HG03039 (cell line): ENCODE measurements at regions not wholly inside any gene's neighbourhood (a gene's known extent, or its start where the extent isn't known, plus 50 kb on each side); places are given as distances from the start of the nearest gene placed in this dataset.

Source experiments
- ATAC-seq: cut with Tn5 transposase; IDR thresholded peaks from one replicate; pipeline ENCODE4 v1.9.1; 2021; ENCODE audit warnings: mild to moderate bottlenecking, moderate library complexity; ENCODE audit not compliant: unreplicated experiment

DNA sequence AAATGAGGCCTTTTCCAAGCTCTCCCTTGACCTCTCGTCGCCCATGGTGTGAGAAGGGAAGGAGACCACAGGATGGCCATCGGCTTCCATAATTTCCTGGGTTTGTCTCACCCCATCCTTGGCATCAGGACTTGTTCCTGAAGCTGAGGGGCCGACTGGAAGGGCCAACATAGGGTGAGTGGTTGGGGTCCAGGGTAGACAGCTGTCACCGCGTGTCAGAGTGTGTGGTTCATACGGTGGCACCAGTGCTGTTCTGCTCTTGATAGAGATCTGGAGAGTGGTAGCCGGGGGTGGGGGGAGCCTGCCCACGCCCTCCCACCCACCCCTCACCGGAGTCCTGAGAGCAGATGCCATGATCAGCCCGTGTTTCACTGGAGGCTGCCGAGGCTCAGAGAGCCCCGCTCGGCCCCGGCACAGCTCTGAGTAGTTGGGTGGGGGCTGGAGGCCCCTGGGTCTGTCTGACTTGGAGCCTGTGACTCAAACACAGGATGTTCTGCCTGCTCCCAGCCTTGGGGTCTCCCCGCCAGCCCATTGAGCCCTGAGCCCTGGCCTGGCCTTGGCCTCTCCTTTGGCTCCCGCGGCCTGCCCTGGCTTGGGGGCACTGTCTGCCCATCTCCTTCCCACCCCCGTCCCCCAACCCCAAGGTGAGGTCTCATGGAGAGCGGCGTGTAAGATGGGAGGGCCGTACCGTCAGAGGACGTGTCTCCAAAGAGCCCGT is 53.1 kb upstream of the IER5L start:
- ATAC-seq = no peak

DNA sequence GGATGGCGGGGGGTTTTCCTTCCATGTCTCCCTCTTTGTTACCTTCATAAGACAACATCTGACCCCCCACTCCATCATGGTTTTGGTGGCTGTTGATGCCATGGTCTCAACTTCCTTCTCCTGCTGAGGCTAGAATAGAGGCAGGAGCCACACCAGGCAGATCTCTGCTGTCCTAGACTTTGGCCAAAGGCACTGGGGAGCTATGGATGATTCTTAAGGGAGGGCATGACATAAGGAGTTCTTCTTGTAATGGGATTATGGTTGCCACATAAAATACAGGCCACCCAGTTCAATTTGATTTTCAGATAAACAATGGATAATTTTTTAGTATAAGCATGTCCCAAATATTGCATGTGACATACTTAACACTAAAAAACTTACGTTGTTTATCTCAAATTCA is 52.2 kb upstream of the IER5L start:
- no peak for ATAC-seq
